ENCODE measurements at regions not wholly inside any gene's neighbourhood (a gene's known extent, or its start where the extent isn't known, plus 50 kb on each side); places are given as distances from the start of the nearest gene placed in this dataset.

- no peak overlapping the region for H3K4me3 ChIP-seq (ENCODE audit: low read depth in 2 of 2, low read length in 1 of 2)
- no peak for TF ChIP-seq RXRA (IDR thresholded peaks at IDR 0.05; ENCODE audit: borderline replicate concordance, low read depth)
- no peak for TF ChIP-seq EZH2phosphoT487 (IDR thresholded peaks at IDR 0.05; ENCODE audit: borderline replicate concordance, low read depth)
- no peak for TF ChIP-seq SIN3A (IDR thresholded peaks at IDR 0.05; ENCODE audit: borderline replicate concordance, low read depth, low read length)
- no peak for TF ChIP-seq RFX5 (IDR thresholded peaks at IDR 0.05; ENCODE audit: low read length)
- TF ChIP-seq USF2 (IDR thresholded peaks at IDR 0.05; ENCODE audit: borderline replicate concordance, low read depth, low read length) = no peak
- no peak for TF ChIP-seq SMC3 (IDR thresholded peaks at IDR 0.05; ENCODE audit: low read depth, low read length)
- TF ChIP-seq NRF1 (IDR thresholded peaks at IDR 0.05; ENCODE audit: low read depth, low read length) = no peak
- no peak for TF ChIP-seq IRF3 (IDR thresholded peaks at IDR 0.05; ENCODE audit: low read depth, low read length)
- no peak for TF ChIP-seq MAX (IDR thresholded peaks at IDR 0.05; ENCODE audit: low read depth)
- TF ChIP-seq PBX3 (IDR thresholded peaks at IDR 0.05) = no peak
- TF ChIP-seq FOXJ3 (CRISPR knock-in tag; IDR thresholded peaks at IDR 0.05) = no peak
- no peak for TF ChIP-seq TCF12 (IDR thresholded peaks at IDR 0.05)
- TF ChIP-seq POLR2AphosphoS5 (IDR thresholded peaks at IDR 0.05; ENCODE audit: low read depth, low read length) = no peak
- no peak for TF ChIP-seq ELF1 (IDR thresholded peaks at IDR 0.05)
- no peak for TF ChIP-seq ZBTB33 (IDR thresholded peaks at IDR 0.05; ENCODE audit: borderline replicate concordance, low read depth)
- no peak for TF ChIP-seq MEF2A (IDR thresholded peaks at IDR 0.05; ENCODE audit: borderline replicate concordance, low read depth)
- TF ChIP-seq NFIC (IDR thresholded peaks at IDR 0.05; ENCODE audit: borderline replicate concordance) = no peak
- DNase-seq = no peak
- H3K4me1 ChIP-seq (ENCODE audit: control insufficient read depth in 1 of 2, insufficient read depth in 2 of 2, low read depth in 1 of 2, low read length in 1 of 2) = peaks cover 0 to 10% of the 10 kb centered on the region in 2 experiments; a peak in 1 of 4 replicates
- no peaks in the 10 kb centered on the region; the same call in 1 of the 2 replicates for H3K27me3 ChIP-seq (ENCODE audit: insufficient read depth)
- H3K9ac ChIP-seq = no peak overlapping the region
- H3K27ac ChIP-seq (ENCODE audit: low read depth in 2 of 2, low read length in 1 of 2) = no peak overlapping the region
- H4K20me1 ChIP-seq (ENCODE audit: insufficient read depth) = no peaks in the 10 kb centered on the region
- WGBS (ENCODE audit: low lambda C conversion rate) = 26% methylated on average over 5 of the region's 5 CpGs
- no peaks in the 10 kb centered on the region for H3K9me2 ChIP-seq
- POLR2A ChIA-PET = no interaction called here
- no peaks in the 10 kb centered on the region for H3F3A ChIP-seq (replicated peaks; ENCODE audit: insufficient read depth)
- CTCF ChIA-PET = no interaction called here
- H3K36me3 ChIP-seq (replicated peaks in 1 of 2; ENCODE audit: control insufficient read depth in 1 of 2, insufficient read depth in 2 of 2, low read length in 1 of 2) = no peaks in the 10 kb centered on the region
- H3K79me2 ChIP-seq (ENCODE audit: insufficient read depth) = no peaks in the 10 kb centered on the region
- H3K9me3 ChIP-seq = no peaks in the 10 kb centered on the region
- no peak overlapping the region for H2AFZ ChIP-seq (ENCODE audit: low read depth)
- no peak overlapping the region for H3K4me2 ChIP-seq
These were observed 83.2 kb downstream of the FUNDC1 start for GRCh38 chrX:44459501-44459900.
